RPMI8226 (cell line): ENCODE measurements at regions not wholly inside any gene's neighbourhood (a gene's known extent, or its start where the extent isn't known, plus 50 kb on each side); places are given as distances from the start of the nearest gene placed in this dataset.
A peak's percentile ranks its signal among the peaks of the same experiment; 100 is the strongest.
"Not testable (repeated sequence)": the region's sequence is repeated elsewhere in the genome, so short reads cannot be mapped to it uniquely, and the experiment has no call there.

ENCODE experiments used
- DNase-seq: peaks from one replicate; pipeline ENCODE4 v3.0.0-alpha.2; 2015

- no peak for DNase-seq
Observed at GRCh38 chr10:61040399-61041016, 96.5 kb upstream of the RHOBTB1 start.

GRCh38 chr10:61039868-61040267 is 95.9 kb upstream of the RHOBTB1 start:
- DNase-seq = no peak

GRCh38 chr10:61037261-61037830 is 93.4 kb upstream of the RHOBTB1 start:
- not testable (repeated sequence) for DNase-seq

GRCh38 chr10:61036148-61036547 is 92.2 kb upstream of the RHOBTB1 start:
- not testable (repeated sequence) for DNase-seq

GRCh38 chr10:61031341-61031740 is 87.4 kb upstream of the RHOBTB1 start:
- no peak for DNase-seq

GRCh38 chr10:61029411-61029810 is 85.4 kb upstream of the RHOBTB1 start:
- DNase-seq = no peak

GRCh38 chr10:61028861-61029361 is 84.9 kb upstream of the RHOBTB1 start:
- DNase-seq = no peak

- DNase-seq = peak; percentile 15
Observed at GRCh38 chr10:61024856-61025201, 80.8 kb upstream of the RHOBTB1 start.

- no peak for DNase-seq
Observed at GRCh38 chr10:61024151-61024855, 80.3 kb upstream of the RHOBTB1 start.

GRCh38 chr10:61023053-61023452 is 79.1 kb upstream of the RHOBTB1 start:
- DNase-seq = no peak

- no peak for DNase-seq
Observed at GRCh38 chr10:61021926-61022325, 77.9 kb upstream of the RHOBTB1 start.

- DNase-seq = no peak
Observed at GRCh38 chr10:61020420-61021158, 76.6 kb upstream of the RHOBTB1 start.

- no peak for DNase-seq
Observed at GRCh38 chr10:61018146-61018545, 74.2 kb upstream of the RHOBTB1 start.

GRCh38 chr10:61016630-61017029 is 72.6 kb upstream of the RHOBTB1 start:
- DNase-seq = no peak

- no peak for DNase-seq
Observed at GRCh38 chr10:61016007-61016406, 72.0 kb upstream of the RHOBTB1 start.

- no peak for DNase-seq
Observed at GRCh38 chr10:61010863-61011262, 66.9 kb upstream of the RHOBTB1 start.

GRCh38 chr10:61003069-61003468 is 59.1 kb upstream of the RHOBTB1 start:
- not testable (repeated sequence) for DNase-seq

- DNase-seq = no peak
Observed at GRCh38 chr10:61001731-61002122, 57.7 kb upstream of the RHOBTB1 start.

- DNase-seq = no peak
Observed at GRCh38 chr10:61000769-61001730, 57.1 kb upstream of the RHOBTB1 start.

- DNase-seq = peak; percentile 6
Observed at GRCh38 chr10:60998932-60999331, 54.9 kb upstream of the RHOBTB1 start.

- DNase-seq = no peak
Observed at GRCh38 chr10:60994128-60994527, 50.1 kb upstream of the RHOBTB1 start.
